ENCODE measurements at regions not wholly inside any gene's neighbourhood (a gene's known extent, or its start where the extent isn't known, plus 50 kb on each side); places are given as distances from the start of the nearest gene placed in this dataset.

GRCh38 chr12:126067626-126068329, 1002.5 kb downstream of the AACS start:
- CTCF ChIA-PET: interaction anchor here (0.6 to 4.7 kb wide), 20 partner anchors 11 to 1600 kb away, joined by 3 to 49 read pairs (median 3); no protein-coding TSS in a partner anchor
- DNase-seq (ENCODE audit: unreplicated experiment): no peak

GRCh38 chr12:126069549-126070165, 1004.4 kb downstream of the AACS start:
- H3K4me1 Mint-ChIP-seq (ENCODE audit: insufficient read depth, unreplicated experiment): no peaks in the 10 kb centered on the region
- DNase-seq (ENCODE audit: unreplicated experiment): peak; percentile 82
- peaks cover 22% of the 10 kb centered on the region for H3K9me3 Mint-ChIP-seq (ENCODE audit: unreplicated experiment)
- peak overlapping the region; percentile 8 for H3K27ac Mint-ChIP-seq (ENCODE audit: low read depth, unreplicated experiment)
- peak; percentile 74 for TF ChIP-seq CTCF (IDR thresholded peaks at IDR 0.05; ENCODE audit: unreplicated experiment)
- POLR2A ChIA-PET: no interaction called here
- CTCF ChIA-PET: interaction anchor here (0.6 to 4.7 kb wide), 28 partner anchors 9 to 1238 kb away, joined by 3 to 49 read pairs (median 4); no protein-coding TSS in a partner anchor
- H3K4me3 Mint-ChIP-seq (ENCODE audit: unreplicated experiment): no peak overlapping the region
- BruUV-seq (replicated peaks): no TSS peak
- no peaks in the 10 kb centered on the region for H3K36me3 Mint-ChIP-seq (ENCODE audit: insufficient read depth, unreplicated experiment)
- intact Hi-C loops (cut with micrococcal nuclease): loop anchor here (1.0 to 10.0 kb wide), 6 partner anchors 548 to 1605 kb away; no protein-coding TSS in a partner anchor
- H3K27me3 Mint-ChIP-seq (ENCODE audit: insufficient read depth, unreplicated experiment): no peaks in the 10 kb centered on the region

More at GRCh38 chr12:126067626-126068329, 1002.5 kb downstream of the AACS start:
- H3K27ac Mint-ChIP-seq (ENCODE audit: low read depth, unreplicated experiment): no peak overlapping the region
- H3K36me3 Mint-ChIP-seq (ENCODE audit: insufficient read depth, unreplicated experiment): no peaks in the 10 kb centered on the region
- BruUV-seq (replicated peaks): no TSS peak
- POLR2A ChIA-PET: interaction anchor here (0.6 kb wide), 1 partner anchor 249 kb away, joined by 3 read pairs; no protein-coding TSS in a partner anchor
- intact Hi-C loops (cut with micrococcal nuclease): loop anchor here (2.0 to 10.0 kb wide), 3 partner anchors 1225 to 1607 kb away; no protein-coding TSS in a partner anchor
- H3K4me1 Mint-ChIP-seq (ENCODE audit: insufficient read depth, unreplicated experiment): no peaks in the 10 kb centered on the region
- TF ChIP-seq CTCF (IDR thresholded peaks at IDR 0.05; ENCODE audit: unreplicated experiment): no peak
- H3K9me3 Mint-ChIP-seq (ENCODE audit: unreplicated experiment): peaks cover 22% of the 10 kb centered on the region
- H3K27me3 Mint-ChIP-seq (ENCODE audit: insufficient read depth, unreplicated experiment): no peaks in the 10 kb centered on the region
- no peak overlapping the region for H3K4me3 Mint-ChIP-seq (ENCODE audit: unreplicated experiment)

- POLR2A ChIA-PET: interaction anchor here (0.6 kb wide), 1 partner anchor 1307 kb away, joined by 4 read pairs; no protein-coding TSS in a partner anchor
- Mint-ChIP-seq H3K4me1 (ENCODE audit: insufficient read depth, unreplicated experiment) (no peaks in the 10 kb centered on the region), H3K27ac (ENCODE audit: low read depth, unreplicated experiment) (no peak overlapping the region), H3K36me3 (ENCODE audit: insufficient read depth, unreplicated experiment) (no peaks in the 10 kb centered on the region), H3K9me3 (ENCODE audit: unreplicated experiment) (no peaks in the 10 kb centered on the region), H3K4me3 (ENCODE audit: unreplicated experiment) (no peak overlapping the region), H3K27me3 (ENCODE audit: insufficient read depth, unreplicated experiment) (no peaks in the 10 kb centered on the region)
- BruUV-seq (replicated peaks): no TSS peak
- CTCF ChIA-PET: interaction anchor here (1.5 to 4.6 kb wide), 2 partner anchors 671 to 1305 kb away, joined by 9 to 17 read pairs; no protein-coding TSS in a partner anchor
- no peak for DNase-seq (ENCODE audit: unreplicated experiment)
- intact Hi-C loops (cut with micrococcal nuclease): no loop called here
- no peak for TF ChIP-seq CTCF (IDR thresholded peaks at IDR 0.05; ENCODE audit: unreplicated experiment)
Measured at GRCh38 chr12:126076515-126076914, 1011.3 kb downstream of the AACS start.

- POLR2A ChIA-PET: no interaction called here
- no peaks in the 10 kb centered on the region for H3K27me3 Mint-ChIP-seq (ENCODE audit: insufficient read depth, unreplicated experiment)
- no peak overlapping the region for H3K27ac Mint-ChIP-seq (ENCODE audit: low read depth, unreplicated experiment)
- no peaks in the 10 kb centered on the region for H3K4me1 Mint-ChIP-seq (ENCODE audit: insufficient read depth, unreplicated experiment)
- no peaks in the 10 kb centered on the region for H3K9me3 Mint-ChIP-seq (ENCODE audit: unreplicated experiment)
- BruUV-seq (replicated peaks): no TSS peak
- TF ChIP-seq CTCF (IDR thresholded peaks at IDR 0.05; ENCODE audit: unreplicated experiment): no peak
- CTCF ChIA-PET: interaction anchor here (0.6 to 1.6 kb wide), 7 partner anchors 14 to 903 kb away, joined by 3 to 6 read pairs (median 3); no protein-coding TSS in a partner anchor
- intact Hi-C loops (cut with micrococcal nuclease): loop anchor here (2.0 kb wide), 1 partner anchor 29 kb away; no protein-coding TSS in a partner anchor
- H3K4me3 Mint-ChIP-seq (ENCODE audit: unreplicated experiment): no peak overlapping the region
- DNase-seq (ENCODE audit: unreplicated experiment): no peak
- H3K36me3 Mint-ChIP-seq (ENCODE audit: insufficient read depth, unreplicated experiment): no peaks in the 10 kb centered on the region
Measured at GRCh38 chr12:126083926-126084325, 1018.7 kb downstream of the AACS start.
